HG03103 (cell line): ENCODE measurements at regions not wholly inside any gene's neighbourhood (a gene's known extent, or its start where the extent isn't known, plus 50 kb on each side); places are given as distances from the start of the nearest gene placed in this dataset.

ENCODE experiments used
- ATAC-seq: cut with Tn5 transposase; IDR thresholded peaks from one replicate; pipeline ENCODE4 v1.9.1; 2021; ENCODE audit warnings: low read depth; ENCODE audit not compliant: unreplicated experiment

GRCh38 chr3:124269619-124270018 lies 277.7 kb upstream of the ROPN1 start:
- ATAC-seq: no peak

- ATAC-seq: no peak
Observed at GRCh38 chr3:124272605-124273151, 280.8 kb upstream of the ROPN1 start.

GRCh38 chr3:124273651-124274050 lies 281.7 kb upstream of the ROPN1 start:
- no peak for ATAC-seq

DNA sequence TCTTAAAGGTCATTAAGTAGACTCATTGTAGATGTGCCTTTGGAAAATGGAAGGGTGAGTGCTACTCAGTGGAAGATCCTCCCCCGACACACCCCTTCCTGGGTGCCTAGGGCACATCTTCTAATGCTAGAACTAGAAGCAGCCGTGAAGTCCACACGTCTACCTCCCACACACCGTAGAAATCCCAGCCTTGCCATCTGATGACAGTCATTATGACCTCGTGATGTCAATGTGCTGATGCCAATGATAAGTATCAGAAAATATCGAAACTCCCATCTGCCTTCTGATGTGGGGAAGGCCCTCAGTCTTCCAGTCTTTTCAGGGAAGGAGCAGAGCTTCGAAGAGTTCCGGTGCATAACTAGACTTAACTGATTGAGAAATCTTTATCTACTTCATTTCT lies 282.1 kb upstream of the ROPN1 start:
- no peak for ATAC-seq

DNA sequence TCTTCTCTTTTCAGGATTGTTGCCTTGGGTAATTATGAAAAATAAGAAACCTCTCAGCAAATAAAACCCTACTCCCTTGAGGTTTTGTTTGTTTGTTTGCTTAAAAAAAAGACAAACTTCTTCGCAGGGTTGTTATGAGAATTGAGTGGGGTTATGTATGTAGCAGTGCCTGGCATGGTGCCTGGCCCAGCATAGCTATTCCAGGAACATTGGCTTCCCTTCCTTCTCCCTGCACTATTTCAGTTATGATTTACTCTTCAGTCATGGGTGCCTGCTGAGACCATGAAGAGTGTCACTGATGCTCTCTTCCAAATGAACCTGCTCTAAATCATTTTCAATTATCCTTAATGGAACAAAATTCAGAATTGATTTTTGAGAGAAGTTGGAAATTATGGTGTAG lies 283.5 kb upstream of the ROPN1 start:
- ATAC-seq: no peak

GRCh38 chr3:124276133-124276532 lies 284.2 kb upstream of the ROPN1 start:
- no peak for ATAC-seq

DNA sequence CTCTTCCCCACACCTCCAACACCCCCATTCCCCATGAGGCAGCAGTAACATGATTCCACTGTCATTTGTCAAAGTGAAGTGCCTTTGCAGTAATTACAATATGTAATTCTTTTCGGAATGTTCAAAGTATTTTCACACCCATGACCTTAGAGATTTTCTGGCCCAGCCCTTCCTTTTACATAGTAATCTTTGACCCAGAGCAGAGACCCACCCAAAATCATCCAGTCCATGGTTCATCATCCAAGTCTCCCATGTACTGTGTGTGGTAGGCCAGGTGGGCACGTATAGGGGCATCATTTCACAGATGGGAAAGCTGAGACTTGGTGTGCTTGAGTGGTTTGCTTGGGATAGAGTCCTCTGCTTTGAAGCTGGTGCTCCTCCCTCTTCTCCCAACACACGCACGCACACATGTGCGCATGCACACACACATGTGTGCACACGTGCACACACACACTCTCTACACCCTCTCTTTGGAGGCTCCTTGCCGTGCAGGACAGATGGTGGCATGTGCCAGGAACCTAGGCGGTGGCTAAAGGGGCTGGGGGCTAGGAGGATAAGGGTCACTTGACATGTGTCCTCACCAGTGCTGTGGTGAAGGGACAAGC lies 284.7 kb upstream of the ROPN1 start:
- ATAC-seq: no peak

DNA sequence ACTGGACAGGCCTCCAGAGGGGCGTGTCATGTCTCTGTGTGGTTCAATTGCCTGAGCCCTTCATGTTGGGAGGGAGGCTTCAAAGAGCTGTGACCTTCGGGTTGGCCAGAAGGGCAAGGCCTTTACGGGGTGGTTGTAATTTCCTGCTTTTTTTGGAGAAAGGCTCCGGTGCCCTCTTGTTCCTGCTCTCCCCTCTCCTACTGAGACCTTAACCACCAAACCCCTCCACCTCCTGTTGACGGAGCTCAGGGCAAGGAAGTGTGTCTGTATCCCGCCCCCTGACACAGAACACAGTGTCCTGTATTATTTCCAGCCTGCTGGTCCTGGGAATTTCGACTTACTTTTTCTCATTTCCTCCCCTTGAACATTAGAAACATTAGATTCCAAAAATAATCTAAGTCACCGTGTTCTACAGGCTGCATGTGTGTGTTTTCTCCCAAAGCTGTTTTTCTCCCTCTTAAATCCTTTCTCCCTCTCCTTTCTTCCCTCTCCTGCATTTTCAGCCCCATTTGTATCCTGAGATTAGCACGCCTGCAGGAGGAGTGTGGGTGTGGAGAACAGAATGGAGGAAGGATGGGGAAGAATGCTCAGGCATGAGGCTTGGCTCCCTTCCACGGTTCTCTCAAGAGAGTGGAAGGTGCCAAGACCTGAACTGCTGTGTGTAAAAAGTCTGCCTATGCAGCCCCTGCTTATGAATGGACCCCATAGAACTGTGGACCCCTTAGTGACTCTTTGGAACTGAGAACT lies 285.4 kb upstream of the ROPN1 start:
- ATAC-seq: no peak

- ATAC-seq: no peak
Observed at GRCh38 chr3:124281453-124282316, 289.8 kb upstream of the ROPN1 start.

DNA sequence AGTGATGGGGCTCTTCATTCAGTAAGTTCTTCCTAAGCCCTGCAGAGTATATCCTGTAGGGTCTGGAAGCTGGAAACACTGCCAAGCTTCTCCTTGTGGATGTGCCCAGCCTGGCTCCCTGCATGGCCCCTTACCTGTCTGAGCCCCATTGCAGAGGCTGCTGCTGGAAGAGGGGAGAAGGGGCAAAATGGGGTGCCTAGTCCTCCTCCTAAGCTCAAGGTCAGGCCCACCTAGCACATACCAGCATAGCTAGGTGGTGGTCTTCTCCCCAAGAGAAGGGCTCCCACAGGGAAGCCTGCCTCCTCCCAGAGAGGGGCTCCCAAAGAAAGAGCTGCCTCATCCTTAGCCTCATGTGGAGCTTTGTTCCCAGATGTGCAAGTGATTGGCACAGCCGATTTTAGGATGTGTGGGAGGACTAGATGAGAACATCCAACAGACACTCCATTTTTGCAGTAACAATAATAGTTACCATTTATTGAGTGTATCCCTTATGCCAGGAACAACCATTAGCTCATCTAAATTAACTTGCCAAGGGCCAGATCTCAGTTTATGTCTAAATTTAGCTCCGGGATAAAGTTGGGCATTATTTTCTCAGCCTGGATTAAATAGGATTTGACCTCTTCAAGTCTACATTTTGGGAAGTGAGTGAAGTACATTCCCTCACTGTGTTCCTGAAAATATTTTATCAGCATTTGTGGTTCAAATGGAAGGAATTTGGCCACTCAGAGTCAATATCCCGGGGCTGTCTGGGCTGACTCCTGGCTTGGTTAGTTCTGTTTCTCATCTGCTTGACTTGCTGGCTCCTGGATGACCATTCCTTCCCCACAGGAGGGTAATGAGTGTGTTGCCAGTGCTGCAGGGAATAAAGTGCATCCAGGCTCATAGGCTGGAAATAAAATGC lies 291.1 kb upstream of the ROPN1 start:
- ATAC-seq: no peak

DNA sequence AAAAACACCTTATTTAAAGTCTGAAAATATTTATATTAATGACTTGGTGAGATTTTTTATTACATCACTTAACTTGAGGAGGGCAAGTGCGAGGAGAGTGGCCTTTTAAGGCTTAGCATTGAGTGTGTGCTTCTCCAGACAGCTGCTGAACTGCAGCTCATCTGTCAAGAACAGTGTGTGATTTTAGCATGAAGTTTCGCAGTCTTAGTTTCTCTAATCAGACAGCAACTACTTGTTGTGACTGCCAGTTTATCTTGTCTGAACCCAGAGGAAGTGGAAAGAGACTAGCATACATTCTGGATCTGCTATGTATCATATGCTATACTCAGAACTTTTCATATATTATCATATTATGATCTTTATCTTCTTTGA lies 291.7 kb upstream of the ROPN1 start:
- ATAC-seq: no peak

- no peak for ATAC-seq
Observed at GRCh38 chr3:124288996-124289395, 297.1 kb upstream of the ROPN1 start.

DNA sequence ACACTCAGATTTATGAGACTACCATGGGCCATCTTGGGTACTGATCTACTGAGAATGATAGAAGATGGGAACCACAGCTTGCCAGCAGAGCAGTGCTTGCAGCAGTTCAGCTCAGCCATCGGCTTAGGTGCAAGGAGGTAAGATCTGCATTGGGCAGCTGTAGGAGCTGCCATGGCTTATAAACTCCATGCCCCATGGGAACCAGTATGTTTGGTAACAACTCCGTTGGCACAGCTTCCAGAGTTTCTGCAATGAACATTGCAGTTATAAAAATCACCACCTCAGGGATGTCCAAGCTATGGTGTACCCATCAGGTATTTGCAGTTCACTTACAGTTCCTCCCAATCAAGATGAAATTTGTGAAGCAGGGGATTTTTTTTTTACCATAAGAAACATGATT lies 299.1 kb upstream of the ROPN1 start:
- no peak for ATAC-seq

DNA sequence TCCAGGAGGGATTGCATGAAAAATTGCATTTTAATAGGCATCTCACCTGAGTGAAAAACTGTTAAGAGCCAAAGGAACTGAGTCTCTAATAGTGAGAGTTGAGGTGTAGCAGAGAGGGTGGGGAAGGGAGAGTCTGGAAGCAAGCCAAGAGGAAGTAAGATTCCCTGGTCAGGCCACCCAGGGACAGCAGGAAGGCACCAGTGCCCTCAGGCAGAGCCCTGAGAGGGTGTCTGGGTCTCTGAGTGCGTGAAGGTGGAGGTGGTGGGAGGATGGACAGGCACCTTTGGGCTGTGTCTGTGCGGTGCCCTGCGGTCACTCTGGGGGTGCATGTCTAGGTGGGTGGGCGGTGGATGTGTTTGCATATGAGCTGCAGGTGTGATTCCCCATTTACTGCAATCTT lies 300.4 kb upstream of the ROPN1 start:
- no peak for ATAC-seq

DNA sequence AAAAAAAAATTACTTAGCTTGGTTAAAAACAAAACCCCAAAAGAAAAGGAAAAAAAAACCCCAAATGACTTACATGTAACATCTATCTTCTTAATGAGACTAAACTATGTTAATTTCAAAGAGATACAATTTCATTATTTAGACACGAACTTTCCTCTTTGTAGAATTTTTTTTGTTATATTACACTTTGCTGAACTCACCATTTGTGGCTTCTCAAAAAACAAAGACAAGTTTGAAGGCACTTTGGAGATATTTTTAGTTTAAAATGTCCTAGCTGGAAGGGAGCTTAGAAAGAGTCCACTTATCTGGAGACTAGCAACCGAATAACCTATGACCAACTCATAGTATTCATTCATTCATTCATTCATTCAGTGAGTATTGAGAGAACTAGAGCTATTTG lies 301.7 kb upstream of the ROPN1 start:
- no peak for ATAC-seq

GRCh38 chr3:124295362-124295761 lies 303.4 kb upstream of the ROPN1 start:
- ATAC-seq: no peak

GRCh38 chr3:124296406-124296805 lies 304.5 kb upstream of the ROPN1 start:
- no peak for ATAC-seq

DNA sequence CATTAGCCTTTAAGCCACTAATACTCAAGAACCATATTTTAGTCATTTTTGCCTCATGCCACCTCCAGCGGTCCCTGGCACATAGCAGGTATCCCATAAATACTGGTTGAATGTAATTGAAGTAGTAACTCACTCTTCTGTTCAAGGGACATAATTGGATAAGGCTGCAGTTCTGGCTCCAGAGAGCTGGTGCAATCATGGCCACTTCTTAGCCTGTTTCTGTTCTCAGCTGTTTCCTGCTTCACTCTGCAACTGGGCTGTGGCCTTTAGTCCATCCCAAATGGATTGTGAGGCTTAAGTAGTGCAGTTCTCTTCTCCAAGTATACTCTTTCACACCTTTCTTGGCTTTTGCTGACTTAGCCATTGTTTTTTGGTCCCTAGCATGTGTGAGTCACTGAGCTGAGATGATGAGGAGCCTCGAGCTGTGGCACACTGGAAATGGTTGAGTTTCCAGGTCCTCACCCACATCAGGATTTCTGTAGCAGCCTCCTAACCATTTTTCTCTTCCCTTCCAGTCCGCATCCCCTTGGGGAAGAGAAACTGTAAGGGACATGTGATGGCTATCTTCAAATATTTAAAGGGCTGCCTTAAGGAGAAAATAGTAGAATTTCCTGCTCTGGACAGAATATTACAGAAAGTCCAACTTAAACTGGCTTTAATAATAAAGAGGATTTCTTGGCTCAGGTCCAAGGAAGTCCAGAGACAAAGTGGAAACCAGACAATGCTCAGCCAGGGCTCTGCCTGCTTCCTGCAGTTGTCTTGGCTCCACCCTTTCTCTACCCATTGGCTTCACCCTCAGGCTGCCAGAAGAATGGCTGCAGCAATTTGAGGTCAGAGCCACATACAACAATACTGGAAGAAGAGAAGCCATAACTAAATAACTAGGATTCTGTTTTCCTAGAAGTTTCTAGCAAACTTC lies 305.4 kb upstream of the ROPN1 start:
- ATAC-seq: no peak

- ATAC-seq: no peak
Observed at GRCh38 chr3:124298301-124298700, 306.4 kb upstream of the ROPN1 start.
